ENCODE measurements at regions not wholly inside any gene's neighbourhood (a gene's known extent, or its start where the extent isn't known, plus 50 kb on each side); places are given as distances from the start of the nearest gene placed in this dataset.
A peak's percentile ranks its signal among the peaks of the same experiment; 100 is the strongest.
"Not testable (repeated sequence)": the region's sequence is repeated elsewhere in the genome, so short reads cannot be mapped to it uniquely, and the experiment has no call there.

DNA sequence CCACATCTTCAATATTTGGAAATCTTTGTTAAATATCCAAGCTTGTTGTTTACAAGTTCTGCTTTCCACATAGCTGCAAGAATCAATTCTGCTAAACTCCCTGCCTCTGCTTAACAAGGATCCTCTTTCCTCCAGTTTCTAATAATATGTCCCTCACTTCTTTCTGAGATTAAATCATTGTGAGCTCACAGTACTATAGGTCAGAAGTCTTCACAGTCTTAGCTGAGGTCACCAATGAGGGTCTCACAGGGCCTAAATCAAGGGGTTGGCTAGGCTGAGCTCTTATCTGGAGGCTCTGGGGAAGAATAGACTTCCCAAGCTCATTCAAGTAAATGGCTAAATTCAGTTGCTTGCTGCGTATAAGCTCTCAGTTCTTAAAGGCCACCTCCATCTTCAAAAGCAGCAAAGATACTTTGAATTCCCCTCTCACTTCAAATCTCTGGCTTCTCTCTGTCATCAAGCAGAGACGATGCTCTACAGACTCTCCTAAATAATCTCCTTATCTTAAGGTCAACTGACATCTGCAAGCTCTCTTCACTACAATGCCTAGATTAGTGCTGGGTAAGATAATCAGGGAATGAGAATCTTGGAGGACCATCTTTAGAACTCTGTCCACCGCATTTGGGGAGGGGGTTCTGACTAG lies 175.3 kb downstream of the PLPPR4 start:
- Histone ChIP-seq H3K4me3 (no peak overlapping the region), H3K27ac (no peak overlapping the region)

GRCh38 chr1:99441299-99442095 lies 177.2 kb downstream of the PLPPR4 start:
- no peaks in the 10 kb centered on the region; the same call in 1 of the 2 replicates for H3K9me2 ChIP-seq (ENCODE audit: insufficient read depth)
- 18 to 20% methylated on average over 6 of the region's 6 CpGs for WGBS, 2 experiments (ENCODE audit: low coverage in 1 of 2, low lambda C conversion rate in 2 of 2, missing lambda C conversion rate in 2 of 2)
- H3K79me2 ChIP-seq (ENCODE audit: insufficient read depth), result no peaks in the 10 kb centered on the region
- H2AFZ ChIP-seq, result peak overlapping the region; percentile 42
- peaks cover 33% of the 10 kb centered on the region for H3K4me1 ChIP-seq (ENCODE audit: insufficient read depth)
- 0 out of 2 replicates have a peak overlapping the region, but pooled peaks have one; percentile 6 for H3K4me3 ChIP-seq
- TF ChIP-seq EZH2phosphoT487 (IDR thresholded peaks at IDR 0.05; ENCODE audit: insufficient read depth, low read depth) (no peak), EZH2 (IDR thresholded peaks at IDR 0.05; ENCODE audit: insufficient read depth, poor library complexity, severe bottlenecking) (no peak)
- H3K9ac ChIP-seq, result no peak overlapping the region
- H3K36me3 ChIP-seq (ENCODE audit: low read depth), result no peaks in the 10 kb centered on the region
- peaks cover 25% of the 10 kb centered on the region for H3F3A ChIP-seq (ENCODE audit: insufficient read depth)
- H4K20me1 ChIP-seq (ENCODE audit: insufficient read depth), result no peaks in the 10 kb centered on the region
- in situ Hi-C loops (cut with MboI), result no loop called here
- no peaks in the 10 kb centered on the region for H3K27me3 ChIP-seq (replicated peaks; ENCODE audit: insufficient read depth)
- no peak overlapping the region for H3K27ac ChIP-seq
- H3K4me2 ChIP-seq (ENCODE audit: unreplicated experiment), result peak overlapping the region; percentile 27
- DNase-seq, result peak; percentile 74
- H3K9me3 ChIP-seq (ENCODE audit: low read depth), result no peaks in the 10 kb centered on the region

More for the DNA sequence above, 175.3 kb downstream of the PLPPR4 start:
- DNase-seq, result no peak
- WGBS, 2 experiments (ENCODE audit: low coverage in 1 of 2, low lambda C conversion rate in 2 of 2, missing lambda C conversion rate in 2 of 2), result 71 to 73% methylated on average over 3 of the region's 3 CpGs
- in situ Hi-C loops (cut with MboI), result no loop called here
- Histone ChIP-seq H3K9me3 (ENCODE audit: low read depth) (no peaks in the 10 kb centered on the region), H3K27me3 (replicated peaks; ENCODE audit: insufficient read depth) (no peaks in the 10 kb centered on the region), H3K9me2 (ENCODE audit: insufficient read depth) (no peaks in the 10 kb centered on the region; the same call in 1 of the 2 replicates), H4K20me1 (ENCODE audit: insufficient read depth) (no peaks in the 10 kb centered on the region), H3K4me2 (ENCODE audit: unreplicated experiment) (no peak overlapping the region), H3K4me1 (ENCODE audit: insufficient read depth) (peaks cover 19% of the 10 kb centered on the region), H3K36me3 (ENCODE audit: low read depth) (no peaks in the 10 kb centered on the region), H3K9ac (no peak overlapping the region), H3K79me2 (ENCODE audit: insufficient read depth) (no peaks in the 10 kb centered on the region), H3F3A (ENCODE audit: insufficient read depth) (peaks cover 11% of the 10 kb centered on the region), H2AFZ (no peak overlapping the region)
- TF ChIP-seq EZH2 (IDR thresholded peaks at IDR 0.05; ENCODE audit: insufficient read depth, poor library complexity, severe bottlenecking) (no peak), EZH2phosphoT487 (IDR thresholded peaks at IDR 0.05; ENCODE audit: insufficient read depth, low read depth) (no peak)

DNA sequence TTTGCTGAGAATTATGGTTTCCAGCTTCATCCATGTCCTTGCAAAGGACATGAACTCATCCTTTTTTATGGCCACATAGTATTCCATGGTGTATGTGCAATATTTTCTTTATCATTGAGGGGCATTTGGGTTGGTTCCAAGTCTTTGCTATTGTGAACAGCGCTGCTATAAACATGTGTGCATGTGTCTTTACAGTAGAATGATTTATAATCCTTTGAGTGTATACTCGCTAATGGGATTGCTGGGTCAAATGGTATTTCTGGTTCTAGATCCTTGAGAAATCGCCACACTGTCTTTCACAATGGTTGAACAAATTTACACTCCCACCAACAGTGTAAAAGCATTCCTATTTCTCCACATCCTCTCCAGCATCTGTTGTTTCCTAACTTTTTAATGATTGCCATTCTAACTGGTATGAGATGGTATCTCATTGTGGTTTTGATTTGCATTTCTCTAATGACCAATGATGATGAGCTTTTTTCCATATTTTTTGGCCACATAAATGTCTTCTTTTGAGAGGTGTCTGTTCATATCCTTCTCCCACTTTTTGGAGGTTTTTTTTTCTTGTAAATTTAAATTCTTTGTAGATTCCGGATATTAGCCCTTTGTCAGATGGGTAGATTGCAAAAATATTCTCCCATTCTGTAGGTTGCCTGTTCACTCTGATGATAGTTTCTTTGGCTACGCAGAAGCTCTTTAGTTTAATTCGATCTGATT lies 180.1 kb downstream of the PLPPR4 start:
- WGBS, 2 experiments (ENCODE audit: low coverage in 1 of 2, low lambda C conversion rate in 2 of 2, missing lambda C conversion rate in 2 of 2), result 75 to 79% methylated on average over 6 of the region's 6 CpGs
- Histone ChIP-seq H3K4me3 (0 out of 2 replicates have a peak overlapping the region, but pooled peaks have one; percentile 30), H3K27ac (peak overlapping the region; percentile 28), H3K4me1 (ENCODE audit: insufficient read depth) (peaks cover 38% of the 10 kb centered on the region), H3F3A (ENCODE audit: insufficient read depth) (peaks cover 25% of the 10 kb centered on the region), H3K4me2 (ENCODE audit: unreplicated experiment) (peak overlapping the region; percentile 55)
- DNase-seq; H4K20me1 ChIP-seq (ENCODE audit: insufficient read depth); H3K9me2 ChIP-seq (ENCODE audit: insufficient read depth); H3K9me3 ChIP-seq (ENCODE audit: low read depth); H2AFZ ChIP-seq; H3K79me2 ChIP-seq (ENCODE audit: insufficient read depth); H3K36me3 ChIP-seq (ENCODE audit: low read depth); H3K27me3 ChIP-seq (replicated peaks; ENCODE audit: insufficient read depth); in situ Hi-C loops (cut with MboI); H3K9ac ChIP-seq: not testable (repeated sequence)
- 0 out of 2 replicates have a peak, but pooled peaks have one; percentile 40 for TF ChIP-seq EZH2phosphoT487 (IDR thresholded peaks at IDR 0.05; ENCODE audit: insufficient read depth, low read depth)

DNA sequence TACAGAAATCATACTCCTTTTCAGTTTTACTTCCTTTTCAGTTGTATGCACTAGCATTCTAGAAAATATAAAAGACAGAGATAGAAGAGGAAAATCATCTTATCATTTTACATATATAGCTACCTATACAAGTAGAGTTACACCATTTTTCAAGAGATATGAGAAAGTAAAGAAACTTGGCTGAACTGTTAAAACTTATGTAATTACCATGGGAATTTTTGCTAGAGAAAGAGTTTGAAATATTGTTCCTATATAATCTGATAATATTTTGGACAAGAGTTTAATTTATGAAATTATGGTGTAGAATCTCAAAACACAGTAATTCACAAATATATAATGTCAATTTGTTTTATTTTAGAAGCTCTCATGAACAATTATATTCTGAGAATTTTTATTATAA lies 180.8 kb downstream of the PLPPR4 start:
- H3F3A ChIP-seq (ENCODE audit: insufficient read depth), result peaks cover 25% of the 10 kb centered on the region
- H3K9me2 ChIP-seq (ENCODE audit: insufficient read depth), result no peaks in the 10 kb centered on the region
- no peaks in the 10 kb centered on the region for H4K20me1 ChIP-seq (ENCODE audit: insufficient read depth)
- peak overlapping the region; percentile 28 for H3K27ac ChIP-seq
- H3K9ac ChIP-seq, result no peak overlapping the region
- peak overlapping the region; percentile 55 for H3K4me2 ChIP-seq (ENCODE audit: unreplicated experiment)
- peaks cover 38% of the 10 kb centered on the region for H3K4me1 ChIP-seq (ENCODE audit: insufficient read depth)
- in situ Hi-C loops (cut with MboI), result no loop called here
- 0 out of 2 replicates have a peak overlapping the region, but pooled peaks have one; percentile 30 for H3K4me3 ChIP-seq
- no peak overlapping the region for H2AFZ ChIP-seq
- H3K36me3 ChIP-seq (ENCODE audit: low read depth), result no peaks in the 10 kb centered on the region
- H3K27me3 ChIP-seq (replicated peaks; ENCODE audit: insufficient read depth), result no peaks in the 10 kb centered on the region
- H3K79me2 ChIP-seq (ENCODE audit: insufficient read depth), result no peaks in the 10 kb centered on the region
- TF ChIP-seq EZH2 (IDR thresholded peaks at IDR 0.05; ENCODE audit: insufficient read depth, poor library complexity, severe bottlenecking) (no peak), EZH2phosphoT487 (IDR thresholded peaks at IDR 0.05; ENCODE audit: insufficient read depth, low read depth) (no peak)
- no peak for DNase-seq
- H3K9me3 ChIP-seq (ENCODE audit: low read depth), result no peaks in the 10 kb centered on the region

Data from GM23248 (cell line).